ENCODE measurements at regions not wholly inside any gene's neighbourhood (a gene's known extent, or its start where the extent isn't known, plus 50 kb on each side); places are given as distances from the start of the nearest gene placed in this dataset.
"Not testable (repeated sequence)": the region's sequence is repeated elsewhere in the genome, so short reads cannot be mapped to it uniquely, and the experiment has no call there.

DNA sequence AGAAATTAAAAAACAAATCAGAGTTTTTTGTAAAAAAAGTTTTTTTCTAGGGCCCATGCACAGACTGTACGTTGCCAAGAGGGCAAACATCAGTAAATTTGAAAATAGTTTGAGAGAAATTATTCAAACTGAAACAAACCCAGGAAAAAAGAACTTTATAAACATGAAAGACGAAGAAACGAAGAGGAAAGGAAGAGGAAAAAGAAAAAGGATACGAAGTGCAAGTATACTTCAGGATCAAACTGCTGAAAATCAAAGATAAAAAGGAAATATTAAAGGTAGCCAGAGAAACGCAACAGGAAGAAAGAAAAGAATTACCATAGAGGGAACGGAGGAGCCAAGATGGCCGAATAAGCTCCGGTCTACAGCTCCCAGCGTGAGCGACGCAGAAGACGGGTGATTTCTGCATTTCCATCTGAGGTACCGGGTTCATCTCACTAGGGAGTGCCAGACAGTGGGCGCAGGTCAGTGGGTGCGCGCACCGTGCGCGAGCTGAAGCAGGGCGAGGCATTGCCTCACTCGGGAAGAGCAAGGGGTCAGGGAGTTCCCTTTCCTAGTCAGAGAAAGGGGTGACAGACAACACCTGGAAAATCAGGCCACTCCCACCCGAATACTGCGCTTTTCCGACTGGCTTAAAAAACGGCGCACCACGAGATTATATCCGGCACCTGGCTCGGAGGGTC is 94.4 kb upstream of the GAS1 start:
- not testable (repeated sequence) for DNase-seq (ENCODE audit: low read depth in 2 of 2)

GRCh38 chr9:87049929-87050608 is 102.8 kb upstream of the GAS1 start:
- peak; percentile 78 to 80 for DNase-seq (ENCODE audit: low read depth in 2 of 2)

DNA sequence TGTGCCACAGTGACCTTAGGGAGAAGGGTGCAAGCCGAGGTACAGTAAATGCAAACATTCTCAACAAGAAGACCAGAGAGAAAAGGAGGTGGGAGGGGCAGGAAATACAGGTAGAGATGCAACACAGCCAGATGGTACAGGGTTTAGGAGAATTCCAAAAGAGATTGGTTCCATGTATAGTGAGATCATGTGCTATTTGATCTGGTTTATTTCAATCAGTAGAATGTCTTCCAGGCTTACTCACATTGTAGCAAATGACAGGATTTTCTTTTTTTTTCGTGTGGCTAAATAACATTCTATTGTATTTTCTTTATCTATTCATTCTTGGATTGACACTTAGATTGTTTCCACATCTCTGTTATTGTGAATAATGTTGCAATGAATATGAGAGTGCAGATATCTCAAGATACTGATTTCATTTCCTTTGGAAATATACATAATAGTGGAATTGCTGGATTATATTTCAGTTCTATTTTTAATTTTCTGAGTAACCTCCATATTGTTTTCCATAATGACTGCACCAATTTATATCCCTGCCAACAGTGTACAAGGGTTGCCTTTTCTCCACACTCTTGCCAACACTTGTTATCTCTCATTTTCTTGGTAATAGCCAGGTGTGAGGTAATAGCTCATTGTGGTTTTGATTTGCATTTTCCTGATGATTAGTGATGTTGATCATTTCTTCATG is 107.8 kb upstream of the GAS1 start:
- DNase-seq (ENCODE audit: low read depth in 2 of 2) = no peak

DNA sequence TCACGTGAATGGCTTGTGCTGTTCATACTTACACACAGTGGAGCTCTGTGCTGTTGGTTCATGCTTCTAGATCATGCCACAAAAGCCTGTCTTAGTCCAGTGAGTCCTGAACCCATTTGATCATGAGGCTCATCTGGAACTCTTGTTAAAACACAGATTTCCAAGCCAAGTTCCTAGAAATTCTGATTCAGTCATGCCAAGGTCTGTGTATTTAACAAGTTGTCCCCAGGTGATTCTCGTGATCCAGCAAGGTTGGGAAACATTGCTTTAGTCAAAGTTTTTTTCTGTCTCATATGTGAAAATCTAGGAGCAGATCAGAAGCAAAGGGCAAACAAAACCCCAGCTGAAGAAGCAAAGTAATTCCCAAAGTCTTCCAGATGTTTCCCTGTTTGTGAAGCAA is 112.5 kb upstream of the GAS1 start:
- no peak for DNase-seq (ENCODE audit: low read depth in 2 of 2)

DNA sequence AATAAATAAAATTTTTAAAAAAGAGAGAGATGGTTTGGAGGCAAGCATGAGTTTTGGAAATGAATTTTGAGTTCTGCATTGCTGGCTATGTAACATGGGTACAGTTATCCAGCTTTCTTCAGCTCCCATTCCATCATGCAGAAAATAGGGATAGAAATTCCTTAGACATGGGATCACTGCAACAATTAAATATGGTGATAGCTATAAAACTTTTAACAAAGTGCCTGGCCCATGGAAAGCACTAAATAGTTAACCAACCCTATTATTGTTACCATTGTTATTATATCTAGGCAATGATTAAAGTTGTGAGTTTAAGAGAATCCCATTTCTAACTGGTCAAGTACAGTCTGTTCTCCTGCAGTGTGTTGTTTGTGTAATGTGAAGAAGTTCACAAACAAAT is 115.4 kb upstream of the GAS1 start:
- no peak for DNase-seq (ENCODE audit: low read depth in 2 of 2)

DNA sequence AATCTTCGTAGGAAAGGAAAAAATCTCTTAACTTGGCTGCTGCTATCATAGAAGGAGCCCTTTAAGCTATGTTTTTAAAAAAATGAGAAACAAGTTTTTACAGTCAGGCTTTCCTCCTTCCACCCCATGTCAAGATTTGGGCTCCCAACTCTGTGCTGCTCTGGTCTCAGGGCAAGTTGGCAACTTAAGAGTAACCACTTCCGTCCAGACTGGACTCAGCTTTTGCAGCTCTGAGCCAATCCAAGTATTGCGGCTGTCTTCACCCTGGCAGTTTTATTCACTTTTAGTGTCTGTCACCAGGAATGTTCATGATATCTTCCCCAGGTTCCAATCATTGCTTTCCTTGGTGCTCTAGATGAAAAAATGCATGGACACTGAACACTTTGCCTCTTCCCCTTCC is 115.9 kb upstream of the GAS1 start:
- DNase-seq (ENCODE audit: low read depth in 2 of 2) = no peak

GRCh38 chr9:87063871-87064270 is 116.6 kb upstream of the GAS1 start:
- DNase-seq (ENCODE audit: low read depth in 2 of 2) = peak; percentile 78 to 84

DNA sequence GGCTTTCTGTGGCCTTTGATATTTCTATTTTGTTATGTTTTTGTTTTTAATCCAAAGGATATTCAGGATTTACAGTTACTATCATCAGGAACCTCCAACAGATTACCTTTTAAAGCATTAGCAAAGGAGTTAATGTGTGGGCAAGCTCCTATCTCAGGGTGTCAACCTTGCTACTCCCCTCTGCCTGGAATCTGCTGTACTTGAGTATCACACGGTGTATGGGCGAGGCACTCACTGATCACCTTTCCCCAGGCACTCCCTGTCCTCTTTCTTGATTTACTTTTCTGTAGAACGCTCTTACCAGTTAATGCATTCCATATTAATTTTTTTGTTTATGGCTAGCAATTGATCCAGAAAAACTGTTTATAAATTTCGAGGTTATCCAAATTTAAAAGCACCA is 117.0 kb upstream of the GAS1 start:
- no peak for DNase-seq (ENCODE audit: low read depth in 2 of 2)

DNA sequence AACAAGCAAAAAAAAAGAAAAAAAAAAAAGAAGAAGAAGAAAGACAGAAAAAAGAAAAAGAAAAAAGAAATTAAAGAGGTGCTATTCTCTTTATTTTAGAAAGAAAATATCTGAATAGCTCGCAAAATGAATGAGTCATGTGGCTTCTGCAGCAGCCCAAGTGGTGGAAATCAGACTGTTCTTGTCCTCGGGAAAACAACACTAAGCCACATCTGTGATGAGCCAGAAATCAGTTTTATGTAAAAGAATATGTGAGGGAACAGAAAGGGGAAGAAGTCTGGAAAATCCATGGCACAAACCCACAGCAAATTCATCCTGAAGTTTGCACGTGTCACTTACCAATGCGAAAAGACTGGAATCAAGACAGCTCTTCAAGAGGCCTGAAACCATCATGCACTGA is 118.7 kb upstream of the GAS1 start:
- DNase-seq (ENCODE audit: low read depth in 2 of 2) = no peak

DNA sequence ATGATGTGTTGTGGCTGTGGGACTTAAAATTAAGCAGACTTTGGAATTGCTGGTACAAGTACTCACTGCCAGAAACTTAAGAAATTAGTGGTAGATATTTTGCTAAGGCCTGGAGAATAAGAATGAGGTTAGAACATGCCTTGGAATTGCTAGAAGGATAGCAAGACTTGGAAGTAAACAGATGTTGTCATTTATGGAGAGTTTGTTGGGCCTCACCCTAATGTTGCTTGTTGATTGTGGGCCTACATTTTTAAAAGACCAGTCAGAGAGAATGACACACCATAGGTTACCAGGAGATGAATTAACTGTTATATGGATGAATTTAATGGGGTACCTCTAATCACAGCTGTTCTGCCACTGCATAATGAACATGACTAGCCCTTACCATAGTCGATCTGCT is 120.1 kb upstream of the GAS1 start:
- DNase-seq (ENCODE audit: low read depth in 2 of 2) = no peak

- DNase-seq (ENCODE audit: low read depth in 2 of 2) = no peak
Observed at GRCh38 chr9:87068177-87068840, 121.0 kb upstream of the GAS1 start.

DNA sequence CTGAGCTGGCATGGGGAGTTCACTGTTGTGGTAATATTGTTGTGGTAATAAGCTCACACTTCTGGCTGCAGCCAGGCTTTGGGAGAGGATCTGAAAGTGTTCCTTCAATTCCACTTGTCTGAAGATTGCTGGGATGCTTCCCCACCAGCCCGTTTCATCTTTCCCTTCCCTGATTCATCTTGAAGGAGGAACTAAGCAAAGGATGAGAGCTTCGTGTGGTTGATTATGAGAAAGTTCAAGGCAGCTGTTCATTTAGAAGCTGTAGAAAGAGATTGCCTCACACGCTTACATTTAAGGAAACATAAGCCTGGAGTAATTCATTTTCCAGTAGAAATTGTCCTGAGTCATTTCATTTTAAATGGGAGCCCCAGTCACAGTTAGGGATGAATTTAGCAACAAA is 122.4 kb upstream of the GAS1 start:
- no peak for DNase-seq (ENCODE audit: low read depth in 2 of 2)

DNA sequence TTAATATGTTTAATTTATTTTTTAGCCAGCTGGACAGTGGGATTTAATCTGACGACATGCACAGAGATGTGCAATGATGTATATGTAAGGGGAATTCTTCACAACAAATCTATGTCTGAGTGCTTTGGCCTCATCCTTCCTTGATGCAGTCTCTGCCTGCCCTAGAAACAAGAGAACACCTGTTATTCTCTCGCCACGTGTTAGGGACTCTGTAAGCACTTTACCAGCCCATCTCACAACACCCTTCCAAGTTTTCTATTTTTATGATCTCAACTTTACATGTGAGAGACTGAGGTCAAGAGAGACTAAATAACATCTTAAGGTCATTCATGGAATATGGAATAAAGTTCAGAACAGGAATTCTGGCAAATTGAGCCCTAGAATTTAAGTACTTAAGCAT is 123.0 kb upstream of the GAS1 start:
- DNase-seq (ENCODE audit: low read depth in 2 of 2) = no peak

GRCh38 chr9:87071473-87071872 is 124.2 kb upstream of the GAS1 start:
- DNase-seq (ENCODE audit: low read depth in 2 of 2) = no peak

GRCh38 chr9:87073692-87074091 is 126.4 kb upstream of the GAS1 start:
- no peak for DNase-seq (ENCODE audit: low read depth in 2 of 2)

GRCh38 chr9:87075537-87075936 is 128.2 kb upstream of the GAS1 start:
- no peak for DNase-seq (ENCODE audit: low read depth in 2 of 2)

GRCh38 chr9:87076825-87077224 is 129.5 kb upstream of the GAS1 start:
- DNase-seq (ENCODE audit: low read depth in 2 of 2) = no peak

DNA sequence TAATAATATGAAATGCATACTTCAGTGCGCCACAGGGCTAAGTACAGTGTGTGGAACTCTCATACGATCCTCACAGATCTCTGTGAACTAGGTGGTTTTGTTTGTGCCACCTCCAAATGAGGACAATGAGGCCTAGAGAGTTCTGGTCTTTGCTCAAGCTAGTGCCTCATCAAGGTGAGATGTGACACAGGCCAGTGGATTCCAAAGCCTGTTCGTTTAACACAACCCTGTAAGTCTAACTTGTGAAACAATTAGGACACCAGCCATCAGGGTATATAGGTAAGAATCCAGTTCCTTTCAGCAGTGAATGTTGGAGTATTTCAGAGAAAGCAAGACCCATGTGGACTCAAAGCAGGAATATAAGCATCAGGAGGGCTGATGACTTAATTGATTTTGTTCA is 130.7 kb upstream of the GAS1 start:
- DNase-seq (ENCODE audit: low read depth in 2 of 2) = no peak

- DNase-seq (ENCODE audit: low read depth in 2 of 2) = no peak
Observed at GRCh38 chr9:87080512-87081264, 133.4 kb upstream of the GAS1 start.

- DNase-seq (ENCODE audit: low read depth in 2 of 2) = no peak
Observed at GRCh38 chr9:87081503-87081902, 134.2 kb upstream of the GAS1 start.

- no peak for DNase-seq (ENCODE audit: low read depth in 2 of 2)
Observed at GRCh38 chr9:87083986-87084385, 136.7 kb upstream of the GAS1 start.

- no peak for DNase-seq (ENCODE audit: low read depth in 2 of 2)
Observed at GRCh38 chr9:87084407-87084806, 137.1 kb upstream of the GAS1 start.

Measured in fibroblast of skin of left biceps (primary cell).